ENCODE measurements at regions not wholly inside any gene's neighbourhood (a gene's known extent, or its start where the extent isn't known, plus 50 kb on each side); places are given as distances from the start of the nearest gene placed in this dataset.

DNA sequence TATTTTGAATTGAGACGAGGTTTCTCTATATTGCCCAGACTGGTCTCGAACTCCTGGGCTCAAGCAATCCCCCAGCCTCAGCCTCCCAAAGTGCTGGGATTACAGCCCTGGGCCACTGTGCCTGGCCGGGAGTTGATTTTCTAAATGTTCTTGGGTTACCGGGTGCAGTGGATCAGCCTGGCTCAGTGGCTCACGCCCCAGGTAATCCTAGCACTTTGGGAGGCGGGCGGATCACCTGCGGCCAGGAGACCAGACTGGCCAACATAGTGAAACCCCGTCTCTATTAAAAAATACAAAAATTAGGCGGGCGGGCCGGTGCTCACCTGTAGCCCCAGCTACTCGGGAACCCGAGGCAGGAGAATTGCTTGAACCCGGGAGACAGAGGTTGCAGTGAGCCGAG lies 106.9 kb upstream of the LARP1 start:
- no peak for TF ChIP-seq POLR2A (IDR thresholded peaks at IDR 0.05; ENCODE audit: borderline replicate concordance, extremely low read depth, insufficient read depth, insufficient read length)
- no peak for TF ChIP-seq EZH2 (IDR thresholded peaks at IDR 0.05)
- TF ChIP-seq YY1 (IDR thresholded peaks at IDR 0.05; ENCODE audit: extremely low read depth, insufficient replicate concordance, low read depth, low read length): no peak
- TF ChIP-seq, protein P1, sequence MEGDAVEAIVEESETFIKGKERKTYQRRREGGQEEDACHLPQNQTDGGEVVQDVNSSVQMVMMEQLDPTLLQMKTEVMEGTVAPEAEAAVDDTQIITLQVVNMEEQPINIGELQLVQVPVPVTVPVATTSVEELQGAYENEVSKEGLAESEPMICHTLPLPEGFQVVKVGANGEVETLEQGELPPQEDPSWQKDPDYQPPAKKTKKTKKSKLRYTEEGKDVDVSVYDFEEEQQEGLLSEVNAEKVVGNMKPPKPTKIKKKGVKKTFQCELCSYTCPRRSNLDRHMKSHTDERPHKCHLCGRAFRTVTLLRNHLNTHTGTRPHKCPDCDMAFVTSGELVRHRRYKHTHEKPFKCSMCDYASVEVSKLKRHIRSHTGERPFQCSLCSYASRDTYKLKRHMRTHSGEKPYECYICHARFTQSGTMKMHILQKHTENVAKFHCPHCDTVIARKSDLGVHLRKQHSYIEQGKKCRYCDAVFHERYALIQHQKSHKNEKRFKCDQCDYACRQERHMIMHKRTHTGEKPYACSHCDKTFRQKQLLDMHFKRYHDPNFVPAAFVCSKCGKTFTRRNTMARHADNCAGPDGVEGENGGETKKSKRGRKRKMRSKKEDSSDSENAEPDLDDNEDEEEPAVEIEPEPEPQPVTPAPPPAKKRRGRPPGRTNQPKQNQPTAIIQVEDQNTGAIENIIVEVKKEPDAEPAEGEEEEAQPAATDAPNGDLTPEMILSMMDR (IDR thresholded peaks at IDR 0.05 in 2 of 3, conservative IDR thresholded peaks at IDR 0.05 in 1 of 3; ENCODE audit: borderline replicate concordance in 1 of 3, insufficient read depth in 1 of 3, low read depth in 2 of 3, low read length in 2 of 3): no peak
- TF ChIP-seq, protein P2, sequence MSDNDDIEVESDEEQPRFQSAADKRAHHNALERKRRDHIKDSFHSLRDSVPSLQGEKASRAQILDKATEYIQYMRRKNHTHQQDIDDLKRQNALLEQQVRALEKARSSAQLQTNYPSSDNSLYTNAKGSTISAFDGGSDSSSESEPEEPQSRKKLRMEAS (IDR thresholded peaks at IDR 0.05): no peak
- no peak for TF ChIP-seq CEBPB (IDR thresholded peaks at IDR 0.05; ENCODE audit: low read depth)
